ENCODE measurements at regions not wholly inside any gene's neighbourhood (a gene's known extent, or its start where the extent isn't known, plus 50 kb on each side); places are given as distances from the start of the nearest gene placed in this dataset.

- Histone ChIP-seq H3K23ac (ENCODE audit: insufficient read length, low read depth, low read length) (no peak overlapping the region), H3T11ph (ENCODE audit: low read length) (no peak overlapping the region), H3K79me2 (ENCODE audit: insufficient read depth, low read length) (no peaks in the 10 kb centered on the region), H3K4me2 (ENCODE audit: insufficient read depth, insufficient read length, low read length) (no peak overlapping the region), H3K14ac (ENCODE audit: insufficient read depth, low read length) (no peak overlapping the region), H2BK15ac (ENCODE audit: low read depth, low read length) (no peak overlapping the region), H2AK5ac (ENCODE audit: insufficient read length, low read length) (no peak overlapping the region), H4K8ac (replicated peaks; ENCODE audit: insufficient read length, low read depth, low read length) (no peak overlapping the region), H3K4ac (ENCODE audit: low read depth, low read length) (no peak overlapping the region), H3K23me2 (ENCODE audit: insufficient read length, low read depth, low read length, poor library complexity, severe bottlenecking) (no peaks in the 10 kb centered on the region), H4K91ac (ENCODE audit: insufficient read length, low read depth, low read length) (no peak overlapping the region), H2AFZ (ENCODE audit: low read length) (no peak overlapping the region), H3K9me3 (ENCODE audit: control insufficient read depth, low read depth, low read length) (no peaks in the 10 kb centered on the region), H3K9ac (ENCODE audit: extremely low read depth, insufficient read length, low read length) (no peak overlapping the region), H3K79me1 (ENCODE audit: insufficient read depth, low read depth, low read length, poor library complexity, severe bottlenecking) (no peaks in the 10 kb centered on the region), H4K5ac (ENCODE audit: insufficient read length, low read depth, low read length) (no peak overlapping the region), H2BK120ac (ENCODE audit: low read depth, low read length, poor library complexity, severe bottlenecking) (no peak overlapping the region), H2BK12ac (ENCODE audit: insufficient read length, low read depth, low read length) (no peak overlapping the region), H2BK20ac (ENCODE audit: low read depth, low read length, poor library complexity, severe bottlenecking) (no peak overlapping the region), H3K27ac (ENCODE audit: insufficient read length, low read depth, low read length) (no peak overlapping the region), H3K27me3 (ENCODE audit: insufficient read depth, low read length) (no peaks in the 10 kb centered on the region), H4K20me1 (ENCODE audit: control insufficient read depth, insufficient read depth, insufficient read length) (no peaks in the 10 kb centered on the region), H2BK5ac (ENCODE audit: insufficient read length, low read length) (no peak overlapping the region), H3K4me1 (ENCODE audit: insufficient read depth, low read length) (no peaks in the 10 kb centered on the region), H3K56ac (ENCODE audit: insufficient read length, low read depth, low read length) (no peak overlapping the region), H3K18ac (ENCODE audit: insufficient read length, low read depth, low read length) (no peak overlapping the region)
- H3K4me1 Mint-ChIP-seq: peaks cover 39 to 41% of the 10 kb centered on the region in 2 experiments
- TF ChIP-seq, protein P1, sequence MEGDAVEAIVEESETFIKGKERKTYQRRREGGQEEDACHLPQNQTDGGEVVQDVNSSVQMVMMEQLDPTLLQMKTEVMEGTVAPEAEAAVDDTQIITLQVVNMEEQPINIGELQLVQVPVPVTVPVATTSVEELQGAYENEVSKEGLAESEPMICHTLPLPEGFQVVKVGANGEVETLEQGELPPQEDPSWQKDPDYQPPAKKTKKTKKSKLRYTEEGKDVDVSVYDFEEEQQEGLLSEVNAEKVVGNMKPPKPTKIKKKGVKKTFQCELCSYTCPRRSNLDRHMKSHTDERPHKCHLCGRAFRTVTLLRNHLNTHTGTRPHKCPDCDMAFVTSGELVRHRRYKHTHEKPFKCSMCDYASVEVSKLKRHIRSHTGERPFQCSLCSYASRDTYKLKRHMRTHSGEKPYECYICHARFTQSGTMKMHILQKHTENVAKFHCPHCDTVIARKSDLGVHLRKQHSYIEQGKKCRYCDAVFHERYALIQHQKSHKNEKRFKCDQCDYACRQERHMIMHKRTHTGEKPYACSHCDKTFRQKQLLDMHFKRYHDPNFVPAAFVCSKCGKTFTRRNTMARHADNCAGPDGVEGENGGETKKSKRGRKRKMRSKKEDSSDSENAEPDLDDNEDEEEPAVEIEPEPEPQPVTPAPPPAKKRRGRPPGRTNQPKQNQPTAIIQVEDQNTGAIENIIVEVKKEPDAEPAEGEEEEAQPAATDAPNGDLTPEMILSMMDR (conservative IDR thresholded peaks at IDR 0.05): no peak
- H3K36me3 Mint-ChIP-seq (ENCODE audit: insufficient read depth in 1 of 3, low read depth in 3 of 3): peaks cover 0 to 8% (median 0%) of the 10 kb centered on the region in 3 experiments; a peak in 1 of 7 replicates
- DNase-seq: no peak
- H3K4me3 Mint-ChIP-seq: no peak overlapping the region
- H3K9me3 Mint-ChIP-seq: peaks cover 0 to 5% of the 10 kb centered on the region in 2 experiments; a peak in 1 of 5 replicates
- H3K27ac Mint-ChIP-seq: no peak overlapping the region
- no CpG with 5 or more reads among the region's 13 CpGs for WGBS (ENCODE audit: extremely low coverage, insufficient read length, low lambda C conversion rate)
- H3K27me3 Mint-ChIP-seq (ENCODE audit: low read depth): peaks cover 3% of the 10 kb centered on the region; the same call in 1 of the 2 replicates
These were observed 167.7 kb downstream of the PLPP3 start for GRCh38 chr1:56411484-56412180.

Data from H9 (cell line).